ENCODE measurements at regions not wholly inside any gene's neighbourhood (a gene's known extent, or its start where the extent isn't known, plus 50 kb on each side); places are given as distances from the start of the nearest gene placed in this dataset.

GRCh38 chr2:120983344-120983743 is 247.7 kb downstream of the GLI2 start:
- TF ChIP-seq REST (IDR thresholded peaks at IDR 0.05; ENCODE audit: borderline replicate concordance) (no peak), MXI1 (conservative IDR thresholded peaks at IDR 0.05; ENCODE audit: poor library complexity, severe bottlenecking) (no peak), EP300 (conservative IDR thresholded peaks at IDR 0.05; ENCODE audit: poor library complexity, severe bottlenecking) (no peak), POLR2AphosphoS5 (IDR thresholded peaks at IDR 0.05) (no peak), RAD21 (conservative IDR thresholded peaks at IDR 0.05) (no peak), SMC3 (conservative IDR thresholded peaks at IDR 0.05; ENCODE audit: poor library complexity) (no peak), EZH2 (IDR thresholded peaks at IDR 0.05; ENCODE audit: borderline replicate concordance, insufficient read depth, low read length, poor library complexity, severe bottlenecking) (no peak), CTCF (IDR thresholded peaks at IDR 0.05; ENCODE audit: poor library complexity, severe bottlenecking) (no peak), TAF1 (IDR thresholded peaks at IDR 0.05; ENCODE audit: low read depth) (no peak)
- Histone ChIP-seq H3K9me2 (ENCODE audit: insufficient read depth, low read length) (no peaks in the 10 kb centered on the region), H2AFZ (ENCODE audit: low read depth, low read length) (no peak overlapping the region), H3K79me2 (replicated peaks; ENCODE audit: insufficient read depth, low read length) (no peaks in the 10 kb centered on the region), H3K36me3 (ENCODE audit: insufficient read depth, low read length) (no peaks in the 10 kb centered on the region), H3K27ac (ENCODE audit: low read length) (no peak overlapping the region), H3K4me3 (ENCODE audit: low read length) (no peak overlapping the region), H3K4me2 (ENCODE audit: low read length) (no peak overlapping the region), H3K9me3 (ENCODE audit: low read length) (no peaks in the 10 kb centered on the region), H3F3A (ENCODE audit: insufficient read depth, low read length, poor library complexity, severe bottlenecking) (no peaks in the 10 kb centered on the region), H3K9ac (ENCODE audit: low read length) (no peak overlapping the region), H3K27me3 (ENCODE audit: insufficient read depth, low read depth, low read length) (no peaks in the 10 kb centered on the region), H4K20me1 (ENCODE audit: insufficient read depth) (no peaks in the 10 kb centered on the region)

- Histone ChIP-seq H2AFZ (ENCODE audit: low read depth, low read length) (no peak overlapping the region), H3K4me2 (ENCODE audit: low read length) (no peak overlapping the region), H3K27ac (ENCODE audit: low read length) (no peak overlapping the region), H3K36me3 (ENCODE audit: insufficient read depth, low read length) (no peaks in the 10 kb centered on the region), H3K27me3 (ENCODE audit: insufficient read depth, low read depth, low read length) (no peaks in the 10 kb centered on the region), H3K79me2 (replicated peaks; ENCODE audit: insufficient read depth, low read length) (no peaks in the 10 kb centered on the region), H4K20me1 (ENCODE audit: insufficient read depth) (no peaks in the 10 kb centered on the region), H3F3A (ENCODE audit: insufficient read depth, low read length, poor library complexity, severe bottlenecking) (no peaks in the 10 kb centered on the region), H3K9me2 (ENCODE audit: insufficient read depth, low read length) (no peaks in the 10 kb centered on the region), H3K9me3 (ENCODE audit: low read length) (no peaks in the 10 kb centered on the region), H3K4me3 (ENCODE audit: low read length) (no peak overlapping the region), H3K9ac (ENCODE audit: low read length) (no peak overlapping the region)
- TF ChIP-seq CTCF (IDR thresholded peaks at IDR 0.05; ENCODE audit: poor library complexity, severe bottlenecking) (no peak), SMC3 (conservative IDR thresholded peaks at IDR 0.05; ENCODE audit: poor library complexity) (no peak), TAF1 (IDR thresholded peaks at IDR 0.05; ENCODE audit: low read depth) (no peak), POLR2AphosphoS5 (IDR thresholded peaks at IDR 0.05) (no peak), RAD21 (conservative IDR thresholded peaks at IDR 0.05) (no peak), MXI1 (conservative IDR thresholded peaks at IDR 0.05; ENCODE audit: poor library complexity, severe bottlenecking) (no peak), EP300 (conservative IDR thresholded peaks at IDR 0.05; ENCODE audit: poor library complexity, severe bottlenecking) (no peak), EZH2 (IDR thresholded peaks at IDR 0.05; ENCODE audit: borderline replicate concordance, insufficient read depth, low read length, poor library complexity, severe bottlenecking) (no peak), REST (IDR thresholded peaks at IDR 0.05; ENCODE audit: borderline replicate concordance) (no peak)
Observed at GRCh38 chr2:120984046-120984445, 248.4 kb downstream of the GLI2 start.

Measured in neural cell (in vitro differentiated cells).